K562 (cell line): ENCODE measurements at regions not wholly inside any gene's neighbourhood (a gene's known extent, or its start where the extent isn't known, plus 50 kb on each side); places are given as distances from the start of the nearest gene placed in this dataset.

Experiments used
- ARNT ChIP-seq, 2 experiments: fragments of 450-650 bp; IDR thresholded peaks; 2 replicates each; pipeline ENCODE4 v1.6.1; 2016; ENCODE audit warnings: mild to moderate bottlenecking in 1 of 2
- HDAC3 ChIP-seq: fragments of 450-650 bp; IDR thresholded peaks from 2 replicates; pipeline ENCODE4 v1.6.1; 2018; ENCODE audit warnings: borderline replicate concordance, mild to moderate bottlenecking, moderate library complexity; ENCODE audit not compliant: partially characterized antibody
- ILF3 ChIP-seq: fragments of 450-650 bp; IDR thresholded peaks from 2 replicates; pipeline ENCODE4 v1.6.1; 2018; ENCODE audit warnings: antibody characterized with exemption, mild to moderate bottlenecking, moderate library complexity, borderline replicate concordance
- KDM1A ChIP-seq, 2 experiments: fragments of 450-650 bp; IDR thresholded peaks; 2 replicates each; pipeline ENCODE4 v1.6.1; 2016; ENCODE audit warnings: mild to moderate bottlenecking in 2 of 2
- PPARD ChIP-seq: fragments of 250-450 bp; sonication (Bioruptor Pico); IDR thresholded peaks from 2 replicates; pipeline ENCODE4 v1.8.0; 2022; ENCODE audit warnings: inconsistent platforms, mild to moderate bottlenecking, moderate library complexity
- RCOR1 ChIP-seq, 2 experiments: IDR thresholded peaks; 2 replicates each; pipeline ENCODE4 v1.6.1; 2012; ENCODE audit warnings: low read depth in 2 of 2, low read length in 2 of 2, borderline replicate concordance in 1 of 2, improper control_type of control experiment in 1 of 2
- SMAD4 ChIP-seq: fragments of 250-450 bp; sonication (Bioruptor Pico); conservative IDR thresholded peaks from 2 replicates; pipeline ENCODE4 v1.8.0; 2021; ENCODE audit warnings: inconsistent platforms, mild to moderate bottlenecking, moderate library complexity
- SMARCE1 ChIP-seq: fragments of 450-650 bp; IDR thresholded peaks from 2 replicates; pipeline ENCODE4 v1.7.1; 2016; ENCODE audit warnings: mild to moderate bottlenecking
- ZEB2 ChIP-seq: fragments of 450-650 bp; IDR thresholded peaks from 2 replicates; pipeline ENCODE4 v1.6.1; 2016
- TF ChIP-seq, protein P1 (sequence below): sonication (generic); formaldehyde crosslinking; IDR thresholded peaks from 2 replicates; pipeline ENCODE4 v1.8.1; 2023; ENCODE audit warnings: mild to moderate bottlenecking, missing genetic modification reagents
- TF ChIP-seq, protein P2 (sequence below): fragments of 450-650 bp; formaldehyde crosslinking; IDR thresholded peaks from 2 replicates; pipeline ENCODE4 v1.4.0; 2020; ENCODE audit warnings: mild to moderate bottlenecking, moderate library complexity
- TF ChIP-seq, protein P3 (sequence below), 2 experiments: fragments of 450-650 bp; formaldehyde crosslinking in 1 of 2; IDR thresholded peaks; 2 replicates each; pipeline versions ENCODE4 v1.4.0 to v1.6.1; 2014 to 2020; ENCODE audit warnings: mild to moderate bottlenecking in 2 of 2, borderline replicate concordance in 1 of 2, low read depth in 1 of 2
- TF ChIP-seq, protein P4 (sequence below), 2 experiments: IDR thresholded peaks; 2 replicates each; pipeline ENCODE4 v1.6.1; 2012; ENCODE audit warnings: improper control_type of control experiment in 2 of 2, low read depth in 2 of 2, low read length in 2 of 2, borderline replicate concordance in 1 of 2

DNA sequence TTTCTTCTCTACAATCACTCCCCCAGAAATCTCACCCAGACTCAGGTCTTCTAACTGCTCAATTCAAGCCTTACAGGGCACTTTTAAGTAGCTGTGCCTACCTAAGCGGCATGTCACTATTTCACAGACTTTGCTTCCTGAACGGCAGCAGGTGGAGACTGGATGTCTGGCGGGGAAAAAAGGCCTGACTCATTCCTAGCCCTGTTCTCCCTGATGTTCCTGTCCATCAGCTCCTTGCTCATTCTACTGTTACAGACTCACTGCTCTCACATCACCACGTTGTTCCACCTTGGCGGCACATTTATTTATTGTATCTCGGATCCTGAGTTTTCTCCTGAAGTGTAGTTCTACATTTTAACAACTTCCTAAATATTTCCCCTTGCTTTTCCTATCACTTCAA is 52.6 kb upstream of the ATP11B start (continued):
- TF ChIP-seq KDM1A (IDR thresholded peaks at IDR 0.05) (0 out of 4 replicates have a peak, but pooled peaks of 1 of the 2 experiments have one; percentile 35), ILF3 (no peak), SMARCE1 (0 out of 2 replicates have a peak, but pooled peaks have one; percentile 18), PPARD (CRISPR knock-in tag) (no peak), ZEB2 (peak; percentile 65; the same call in 1 of the 2 replicates), RCOR1 (IDR thresholded peaks at IDR 0.05; ENCODE audit: borderline replicate concordance in 1 of 2, low read depth in 2 of 2, low read length in 2 of 2) (peak in 1 of 2 experiments; percentile 53; a peak in 1 of 4 replicates), ARNT (IDR thresholded peaks at IDR 0.05) (0 out of 4 replicates have a peak, but pooled peaks of 1 of the 2 experiments have one; percentile 54), HDAC3 (no peak), SMAD4 (CRISPR knock-in tag) (0 out of 2 replicates have a peak, but pooled peaks have one; percentile 20)
- TF ChIP-seq, protein P1, sequence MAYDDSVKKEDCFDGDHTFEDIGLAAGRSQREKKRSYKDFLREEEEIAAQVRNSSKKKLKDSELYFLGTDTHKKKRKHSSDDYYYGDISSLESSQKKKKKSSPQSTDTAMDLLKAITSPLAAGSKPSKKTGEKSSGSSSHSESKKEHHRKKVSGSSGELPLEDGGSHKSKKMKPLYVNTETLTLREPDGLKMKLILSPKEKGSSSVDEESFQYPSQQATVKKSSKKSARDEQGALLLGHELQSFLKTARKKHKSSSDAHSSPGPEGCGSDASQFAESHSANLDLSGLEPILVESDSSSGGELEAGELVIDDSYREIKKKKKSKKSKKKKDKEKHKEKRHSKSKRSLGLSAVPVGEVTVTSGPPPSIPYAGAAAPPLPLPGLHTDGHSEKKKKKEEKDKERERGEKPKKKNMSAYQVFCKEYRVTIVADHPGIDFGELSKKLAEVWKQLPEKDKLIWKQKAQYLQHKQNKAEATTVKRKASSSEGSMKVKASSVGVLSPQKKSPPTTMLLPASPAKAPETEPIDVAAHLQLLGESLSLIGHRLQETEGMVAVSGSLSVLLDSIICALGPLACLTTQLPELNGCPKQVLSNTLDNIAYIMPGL (CRISPR knock-in tag), result no peak
- TF ChIP-seq, protein P2, sequence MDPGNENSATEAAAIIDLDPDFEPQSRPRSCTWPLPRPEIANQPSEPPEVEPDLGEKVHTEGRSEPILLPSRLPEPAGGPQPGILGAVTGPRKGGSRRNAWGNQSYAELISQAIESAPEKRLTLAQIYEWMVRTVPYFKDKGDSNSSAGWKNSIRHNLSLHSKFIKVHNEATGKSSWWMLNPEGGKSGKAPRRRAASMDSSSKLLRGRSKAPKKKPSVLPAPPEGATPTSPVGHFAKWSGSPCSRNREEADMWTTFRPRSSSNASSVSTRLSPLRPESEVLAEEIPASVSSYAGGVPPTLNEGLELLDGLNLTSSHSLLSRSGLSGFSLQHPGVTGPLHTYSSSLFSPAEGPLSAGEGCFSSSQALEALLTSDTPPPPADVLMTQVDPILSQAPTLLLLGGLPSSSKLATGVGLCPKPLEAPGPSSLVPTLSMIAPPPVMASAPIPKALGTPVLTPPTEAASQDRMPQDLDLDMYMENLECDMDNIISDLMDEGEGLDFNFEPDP, result no peak
- TF ChIP-seq, protein P3, sequence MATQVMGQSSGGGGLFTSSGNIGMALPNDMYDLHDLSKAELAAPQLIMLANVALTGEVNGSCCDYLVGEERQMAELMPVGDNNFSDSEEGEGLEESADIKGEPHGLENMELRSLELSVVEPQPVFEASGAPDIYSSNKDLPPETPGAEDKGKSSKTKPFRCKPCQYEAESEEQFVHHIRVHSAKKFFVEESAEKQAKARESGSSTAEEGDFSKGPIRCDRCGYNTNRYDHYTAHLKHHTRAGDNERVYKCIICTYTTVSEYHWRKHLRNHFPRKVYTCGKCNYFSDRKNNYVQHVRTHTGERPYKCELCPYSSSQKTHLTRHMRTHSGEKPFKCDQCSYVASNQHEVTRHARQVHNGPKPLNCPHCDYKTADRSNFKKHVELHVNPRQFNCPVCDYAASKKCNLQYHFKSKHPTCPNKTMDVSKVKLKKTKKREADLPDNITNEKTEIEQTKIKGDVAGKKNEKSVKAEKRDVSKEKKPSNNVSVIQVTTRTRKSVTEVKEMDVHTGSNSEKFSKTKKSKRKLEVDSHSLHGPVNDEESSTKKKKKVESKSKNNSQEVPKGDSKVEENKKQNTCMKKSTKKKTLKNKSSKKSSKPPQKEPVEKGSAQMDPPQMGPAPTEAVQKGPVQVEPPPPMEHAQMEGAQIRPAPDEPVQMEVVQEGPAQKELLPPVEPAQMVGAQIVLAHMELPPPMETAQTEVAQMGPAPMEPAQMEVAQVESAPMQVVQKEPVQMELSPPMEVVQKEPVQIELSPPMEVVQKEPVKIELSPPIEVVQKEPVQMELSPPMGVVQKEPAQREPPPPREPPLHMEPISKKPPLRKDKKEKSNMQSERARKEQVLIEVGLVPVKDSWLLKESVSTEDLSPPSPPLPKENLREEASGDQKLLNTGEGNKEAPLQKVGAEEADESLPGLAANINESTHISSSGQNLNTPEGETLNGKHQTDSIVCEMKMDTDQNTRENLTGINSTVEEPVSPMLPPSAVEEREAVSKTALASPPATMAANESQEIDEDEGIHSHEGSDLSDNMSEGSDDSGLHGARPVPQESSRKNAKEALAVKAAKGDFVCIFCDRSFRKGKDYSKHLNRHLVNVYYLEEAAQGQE (IDR thresholded peaks at IDR 0.05; ENCODE audit: borderline replicate concordance), result peak; percentile 30; the same call in 1 of the 2 replicates
- TF ChIP-seq, protein P3 (CRISPR knock-in tag; IDR thresholded peaks at IDR 0.05; ENCODE audit: low read depth), result no peak
- TF ChIP-seq, protein P4, sequence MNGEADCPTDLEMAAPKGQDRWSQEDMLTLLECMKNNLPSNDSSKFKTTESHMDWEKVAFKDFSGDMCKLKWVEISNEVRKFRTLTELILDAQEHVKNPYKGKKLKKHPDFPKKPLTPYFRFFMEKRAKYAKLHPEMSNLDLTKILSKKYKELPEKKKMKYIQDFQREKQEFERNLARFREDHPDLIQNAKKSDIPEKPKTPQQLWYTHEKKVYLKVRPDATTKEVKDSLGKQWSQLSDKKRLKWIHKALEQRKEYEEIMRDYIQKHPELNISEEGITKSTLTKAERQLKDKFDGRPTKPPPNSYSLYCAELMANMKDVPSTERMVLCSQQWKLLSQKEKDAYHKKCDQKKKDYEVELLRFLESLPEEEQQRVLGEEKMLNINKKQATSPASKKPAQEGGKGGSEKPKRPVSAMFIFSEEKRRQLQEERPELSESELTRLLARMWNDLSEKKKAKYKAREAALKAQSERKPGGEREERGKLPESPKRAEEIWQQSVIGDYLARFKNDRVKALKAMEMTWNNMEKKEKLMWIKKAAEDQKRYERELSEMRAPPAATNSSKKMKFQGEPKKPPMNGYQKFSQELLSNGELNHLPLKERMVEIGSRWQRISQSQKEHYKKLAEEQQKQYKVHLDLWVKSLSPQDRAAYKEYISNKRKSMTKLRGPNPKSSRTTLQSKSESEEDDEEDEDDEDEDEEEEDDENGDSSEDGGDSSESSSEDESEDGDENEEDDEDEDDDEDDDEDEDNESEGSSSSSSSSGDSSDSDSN (IDR thresholded peaks at IDR 0.05; ENCODE audit: borderline replicate concordance in 1 of 2, low read depth in 2 of 2, low read length in 2 of 2), result 0 out of 4 replicates have a peak, but pooled peaks of 1 of the 2 experiments have one; percentile 40
